GM21381 (cell line): ENCODE measurements at regions not wholly inside any gene's neighbourhood (a gene's known extent, or its start where the extent isn't known, plus 50 kb on each side); places are given as distances from the start of the nearest gene placed in this dataset.

Experiments used
- ATAC-seq: cut with Tn5 transposase; IDR thresholded peaks from one replicate; pipeline ENCODE4 v1.9.1; 2021; ENCODE audit warnings: mild to moderate bottlenecking, moderate library complexity; ENCODE audit not compliant: unreplicated experiment

- ATAC-seq: no peak
Observed at GRCh38 chr1:234940841-234941240, 187.8 kb downstream of the TOMM20 start.

- ATAC-seq: no peak
Observed at GRCh38 chr1:234938924-234939323, 189.7 kb downstream of the TOMM20 start.

GRCh38 chr1:234938135-234938534 is 190.5 kb downstream of the TOMM20 start:
- ATAC-seq: no peak

- no peak for ATAC-seq
Observed at GRCh38 chr1:234936612-234937389, 191.8 kb downstream of the TOMM20 start.

GRCh38 chr1:234934611-234935033 is 194.0 kb downstream of the TOMM20 start:
- no peak for ATAC-seq

GRCh38 chr1:234933475-234933874 is 195.2 kb downstream of the TOMM20 start:
- peak; percentile 95 for ATAC-seq

- ATAC-seq: no peak
Observed at GRCh38 chr1:234932511-234933430, 195.9 kb downstream of the TOMM20 start.

GRCh38 chr1:234932106-234932505 is 196.5 kb downstream of the TOMM20 start:
- no peak for ATAC-seq

GRCh38 chr1:234931404-234931973 is 197.1 kb downstream of the TOMM20 start:
- no peak for ATAC-seq

- no peak for ATAC-seq
Observed at GRCh38 chr1:234929369-234929768, 199.3 kb downstream of the TOMM20 start.

GRCh38 chr1:234928642-234929041 is 200.0 kb downstream of the TOMM20 start:
- ATAC-seq: no peak

- no peak for ATAC-seq
Observed at GRCh38 chr1:234927971-234928640, 200.5 kb downstream of the TOMM20 start.

GRCh38 chr1:234927312-234927970 is 201.2 kb downstream of the TOMM20 start:
- ATAC-seq: no peak

- peak; percentile 89 for ATAC-seq
Observed at GRCh38 chr1:234926559-234927311, 201.9 kb downstream of the TOMM20 start.

- no peak for ATAC-seq
Observed at GRCh38 chr1:234926264-234926558, 202.4 kb downstream of the TOMM20 start.

- ATAC-seq: no peak
Observed at GRCh38 chr1:234925440-234926263, 203.0 kb downstream of the TOMM20 start.

- ATAC-seq: no peak
Observed at GRCh38 chr1:234924450-234925355, 203.9 kb downstream of the TOMM20 start.

GRCh38 chr1:234923626-234924025 is 205.0 kb downstream of the TOMM20 start:
- ATAC-seq: no peak
